GM20000 (cell line): ENCODE measurements at regions not wholly inside any gene's neighbourhood (a gene's known extent, or its start where the extent isn't known, plus 50 kb on each side); places are given as distances from the start of the nearest gene placed in this dataset.

Experiments
- DNase-seq: peaks from one replicate; pipeline ENCODE4 v3.0.0; 2012; ENCODE audit warnings: low spot score
- CTCF ChIP-seq: IDR thresholded peaks from 2 replicates; pipeline ENCODE4 v1.5.1; 2012; ENCODE audit warnings: mild to moderate bottlenecking, control low read depth; ENCODE audit errors: extremely low read depth, missing control alignments

- no peak for TF ChIP-seq CTCF
- DNase-seq, result no peak
Measured at GRCh38 chr18:47727409-47727808, 203.1 kb downstream of the SMAD2 start.

- no peak for TF ChIP-seq CTCF
- no peak for DNase-seq
Measured at GRCh38 chr18:47726550-47726949, 203.9 kb downstream of the SMAD2 start.

- no peak for DNase-seq
- TF ChIP-seq CTCF, result no peak
Measured at GRCh38 chr18:47725656-47726055, 204.8 kb downstream of the SMAD2 start.

GRCh38 chr18:47724186-47724975 lies 206.1 kb downstream of the SMAD2 start:
- TF ChIP-seq CTCF, result no peak
- no peak for DNase-seq

GRCh38 chr18:47721876-47722275 lies 208.6 kb downstream of the SMAD2 start:
- no peak for DNase-seq
- no peak for TF ChIP-seq CTCF

GRCh38 chr18:47720741-47721140 lies 209.7 kb downstream of the SMAD2 start:
- no peak for DNase-seq
- TF ChIP-seq CTCF, result no peak

- DNase-seq, result no peak
Measured at GRCh38 chr18:47719096-47719780, 211.2 kb downstream of the SMAD2 start.

More at GRCh38 chr18:47719096-47719780, 211.2 kb downstream of the SMAD2 start:
- no peak for TF ChIP-seq CTCF
